GM12891 (cell line): ENCODE measurements at regions not wholly inside any gene's neighbourhood (a gene's known extent, or its start where the extent isn't known, plus 50 kb on each side); places are given as distances from the start of the nearest gene placed in this dataset.

Experiments used
- PAX5 ChIP-seq: IDR thresholded peaks from 2 replicates; pipeline ENCODE4 v1.6.1; 2011; ENCODE audit warnings: low read length, moderate library complexity, mild to moderate bottlenecking; ENCODE audit not compliant: insufficient read depth, severe bottlenecking
- POLR2A ChIP-seq: IDR thresholded peaks from 2 replicates; pipeline ENCODE4 v1.6.1; 2011; ENCODE audit warnings: low read depth, low read length, control low read depth
- POLR2AphosphoS5 ChIP-seq: IDR thresholded peaks from 2 replicates; pipeline ENCODE4 v1.6.1; 2011; ENCODE audit warnings: low read depth, low read length, control low read depth
- SPI1 ChIP-seq: IDR thresholded peaks from 2 replicates; pipeline ENCODE4 v1.6.1; 2011; ENCODE audit warnings: low read depth, low read length, control low read depth
- TAF1 ChIP-seq: IDR thresholded peaks from 2 replicates; pipeline ENCODE4 v1.6.1; 2011; ENCODE audit warnings: low read depth, low read length, control low read depth

GRCh38 chr21:35457097-35457804, 408.1 kb upstream of the RUNX1 start:
- TF ChIP-seq POLR2AphosphoS5 = no peak
- TF ChIP-seq POLR2A = no peak
- TF ChIP-seq SPI1 = no peak
- TF ChIP-seq TAF1 = no peak
- TF ChIP-seq PAX5 = no peak
